ENCODE measurements at regions not wholly inside any gene's neighbourhood (a gene's known extent, or its start where the extent isn't known, plus 50 kb on each side); places are given as distances from the start of the nearest gene placed in this dataset.

DNA sequence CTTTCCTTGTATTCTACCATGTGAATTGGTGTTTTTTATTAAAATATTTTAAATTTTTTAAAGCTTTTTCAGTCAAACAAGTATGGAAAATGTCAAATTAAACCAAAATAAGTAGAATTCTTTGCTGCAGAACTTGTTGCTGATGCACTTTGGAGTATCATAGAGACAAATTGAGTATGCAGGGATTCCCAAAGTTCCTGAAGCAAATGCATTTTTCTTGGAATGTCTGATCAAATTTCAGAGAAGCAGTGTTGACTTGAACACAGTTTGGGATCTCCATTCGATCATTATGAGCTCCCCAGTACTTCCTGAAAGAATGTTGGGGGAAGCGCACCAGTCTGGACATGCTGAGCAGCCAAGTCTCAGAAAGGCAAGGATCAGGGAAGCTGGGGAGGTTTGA, 517.8 kb upstream of the CFAP20DC start:
- DNase-seq (ENCODE audit: extremely low spot score in 2 of 2), result no peak

DNA sequence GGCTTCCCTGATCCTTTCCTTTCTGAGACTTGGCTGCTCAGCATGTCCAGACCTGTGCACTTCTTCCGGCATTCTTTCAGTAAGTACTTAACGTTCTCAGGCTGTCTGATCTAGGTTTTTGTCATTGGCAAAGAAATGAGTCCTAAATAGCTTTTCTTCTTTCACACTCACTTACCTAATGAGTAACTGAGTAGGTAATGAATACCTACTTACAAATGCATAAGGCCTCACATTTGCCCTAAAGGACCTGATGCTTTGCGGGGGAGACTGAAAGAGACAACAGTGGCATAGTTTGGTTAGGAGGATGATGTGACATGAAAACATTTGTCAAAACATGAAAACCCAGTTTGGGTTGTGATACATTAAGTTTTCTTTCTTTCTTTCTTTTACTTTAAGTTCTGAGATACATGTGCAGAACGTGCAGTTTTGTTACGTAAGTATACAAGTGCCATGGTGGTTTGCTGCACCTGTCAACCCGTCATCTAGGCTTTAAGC, 516.7 kb upstream of the CFAP20DC start:
- no peak for DNase-seq (ENCODE audit: extremely low spot score in 2 of 2)

More for the DNA sequence above, 517.8 kb upstream of the CFAP20DC start:
- H3K27ac ChIP-seq, result no peak overlapping the region
- no peaks in the 10 kb centered on the region for H3K36me3 ChIP-seq
- intact Hi-C loops (cut with DNase I), result no loop called here
- TF ChIP-seq, protein P1, sequence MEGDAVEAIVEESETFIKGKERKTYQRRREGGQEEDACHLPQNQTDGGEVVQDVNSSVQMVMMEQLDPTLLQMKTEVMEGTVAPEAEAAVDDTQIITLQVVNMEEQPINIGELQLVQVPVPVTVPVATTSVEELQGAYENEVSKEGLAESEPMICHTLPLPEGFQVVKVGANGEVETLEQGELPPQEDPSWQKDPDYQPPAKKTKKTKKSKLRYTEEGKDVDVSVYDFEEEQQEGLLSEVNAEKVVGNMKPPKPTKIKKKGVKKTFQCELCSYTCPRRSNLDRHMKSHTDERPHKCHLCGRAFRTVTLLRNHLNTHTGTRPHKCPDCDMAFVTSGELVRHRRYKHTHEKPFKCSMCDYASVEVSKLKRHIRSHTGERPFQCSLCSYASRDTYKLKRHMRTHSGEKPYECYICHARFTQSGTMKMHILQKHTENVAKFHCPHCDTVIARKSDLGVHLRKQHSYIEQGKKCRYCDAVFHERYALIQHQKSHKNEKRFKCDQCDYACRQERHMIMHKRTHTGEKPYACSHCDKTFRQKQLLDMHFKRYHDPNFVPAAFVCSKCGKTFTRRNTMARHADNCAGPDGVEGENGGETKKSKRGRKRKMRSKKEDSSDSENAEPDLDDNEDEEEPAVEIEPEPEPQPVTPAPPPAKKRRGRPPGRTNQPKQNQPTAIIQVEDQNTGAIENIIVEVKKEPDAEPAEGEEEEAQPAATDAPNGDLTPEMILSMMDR (IDR thresholded peaks at IDR 0.05), result no peak
- TF ChIP-seq POLR2A (IDR thresholded peaks at IDR 0.05) (no peak), POLR2AphosphoS5 (IDR thresholded peaks at IDR 0.05; ENCODE audit: insufficient read depth in 1 of 2, low read depth in 1 of 2) (no peak)
- no peak overlapping the region for H3K4me3 ChIP-seq
- H3K27me3 ChIP-seq, result no peaks in the 10 kb centered on the region
- H3K9me3 ChIP-seq, result no peaks in the 10 kb centered on the region
- H3K4me1 ChIP-seq, result no peaks in the 10 kb centered on the region

DNA sequence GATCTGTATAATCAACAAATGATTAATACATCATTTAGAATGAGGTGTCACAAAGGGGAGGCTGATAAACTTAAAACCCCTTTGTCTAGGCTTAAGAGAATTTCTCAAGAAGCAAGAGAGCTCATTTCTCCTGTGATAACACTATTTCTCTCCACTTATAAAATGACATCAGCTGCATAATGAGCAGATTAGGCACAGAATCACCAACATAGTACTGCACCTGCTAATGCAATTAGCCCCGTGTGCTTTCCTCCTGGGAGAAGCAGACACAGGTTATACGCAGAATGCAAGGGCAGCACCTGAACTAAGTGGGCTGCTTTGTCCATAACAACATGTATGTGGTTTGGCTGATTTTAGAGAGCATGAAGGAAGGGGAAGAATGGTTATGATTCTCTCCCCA, 515.3 kb upstream of the CFAP20DC start:
- TF ChIP-seq POLR2AphosphoS5 (IDR thresholded peaks at IDR 0.05; ENCODE audit: insufficient read depth in 1 of 2, low read depth in 1 of 2), result no peak
- TF ChIP-seq POLR2A (IDR thresholded peaks at IDR 0.05), result no peak
- TF ChIP-seq, protein P1 (IDR thresholded peaks at IDR 0.05), result no peak
- DNase-seq (ENCODE audit: extremely low spot score in 2 of 2), result no peak
- Histone ChIP-seq H3K9me3 (no peaks in the 10 kb centered on the region), H3K4me1 (no peaks in the 10 kb centered on the region), H3K27ac (no peak overlapping the region), H3K27me3 (no peaks in the 10 kb centered on the region), H3K36me3 (no peaks in the 10 kb centered on the region), H3K4me3 (no peak overlapping the region)
- intact Hi-C loops (cut with DNase I), result no loop called here

More for the DNA sequence above, 516.7 kb upstream of the CFAP20DC start:
- H3K36me3 ChIP-seq, result no peaks in the 10 kb centered on the region
- TF ChIP-seq, protein P1 (IDR thresholded peaks at IDR 0.05), result no peak
- peak in 1 of 2 donors; percentile 43 for TF ChIP-seq POLR2AphosphoS5 (IDR thresholded peaks at IDR 0.05; ENCODE audit: insufficient read depth in 1 of 2, low read depth in 1 of 2)
- no peak for TF ChIP-seq POLR2A (IDR thresholded peaks at IDR 0.05)
- no peak overlapping the region for H3K27ac ChIP-seq
- no peaks in the 10 kb centered on the region for H3K27me3 ChIP-seq
- H3K4me3 ChIP-seq, result no peak overlapping the region
- H3K4me1 ChIP-seq, result no peaks in the 10 kb centered on the region
- no peaks in the 10 kb centered on the region for H3K9me3 ChIP-seq
- intact Hi-C loops (cut with DNase I), result no loop called here

DNA sequence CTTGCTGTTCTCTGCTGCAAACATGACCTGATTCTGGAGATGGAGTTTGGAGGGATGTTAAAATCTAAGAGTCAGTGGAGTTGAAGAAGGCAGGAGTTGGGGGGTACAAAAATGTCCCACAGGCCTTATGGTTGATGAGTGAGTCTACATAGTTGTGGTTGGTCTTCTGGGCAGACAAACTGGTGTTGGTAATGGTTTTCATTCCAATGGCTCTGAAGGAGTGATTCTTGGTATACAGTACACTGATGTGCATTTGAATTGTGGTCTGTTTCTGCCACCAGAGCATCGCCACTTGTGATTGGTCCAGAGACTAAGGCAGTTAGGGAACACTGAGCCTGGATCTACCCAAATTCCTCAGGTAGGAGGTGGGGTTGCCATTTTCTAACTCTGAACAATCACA, 514.1 kb upstream of the CFAP20DC start:
- intact Hi-C loops (cut with DNase I), result no loop called here
- Histone ChIP-seq H3K9me3 (no peaks in the 10 kb centered on the region), H3K36me3 (no peaks in the 10 kb centered on the region), H3K4me1 (no peaks in the 10 kb centered on the region), H3K27me3 (no peaks in the 10 kb centered on the region), H3K27ac (no peak overlapping the region), H3K4me3 (no peak overlapping the region)
- TF ChIP-seq POLR2A (IDR thresholded peaks at IDR 0.05) (no peak), POLR2AphosphoS5 (IDR thresholded peaks at IDR 0.05; ENCODE audit: insufficient read depth in 1 of 2, low read depth in 1 of 2) (no peak)
- TF ChIP-seq, protein P1 (IDR thresholded peaks at IDR 0.05), result no peak
- no peak for DNase-seq (ENCODE audit: extremely low spot score in 2 of 2)

DNA sequence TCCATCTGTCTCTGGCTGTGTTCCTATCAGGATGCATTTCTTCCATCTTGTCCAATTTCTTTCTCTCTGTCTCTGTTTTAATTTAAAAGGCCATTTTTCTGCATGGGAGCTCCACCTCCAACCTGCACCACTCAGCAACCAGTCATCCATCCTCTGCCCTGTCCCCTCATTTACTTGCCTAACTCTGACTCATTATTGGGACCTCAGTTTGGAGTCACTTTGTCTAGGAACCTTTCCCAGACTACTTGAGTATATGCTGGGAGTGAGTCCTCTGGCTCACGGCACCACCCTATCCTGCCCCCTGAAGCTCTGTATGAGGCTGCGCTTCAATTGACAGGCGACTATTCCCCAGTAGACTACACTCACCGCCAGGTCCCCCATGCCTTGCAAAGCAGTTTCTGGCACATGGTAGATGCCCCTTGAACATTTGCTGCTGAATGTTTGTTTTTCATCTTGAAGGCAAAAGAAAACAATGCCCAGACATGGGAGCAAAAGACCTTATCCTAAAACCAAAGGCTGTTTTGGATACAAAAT, 513.3 kb upstream of the CFAP20DC start:
- H3K9me3 ChIP-seq, result no peaks in the 10 kb centered on the region
- no peak for DNase-seq (ENCODE audit: extremely low spot score in 2 of 2)
- no peak overlapping the region for H3K27ac ChIP-seq
- TF ChIP-seq POLR2AphosphoS5 (IDR thresholded peaks at IDR 0.05; ENCODE audit: insufficient read depth in 1 of 2, low read depth in 1 of 2), result no peak
- intact Hi-C loops (cut with DNase I), result no loop called here
- H3K36me3 ChIP-seq, result no peaks in the 10 kb centered on the region
- H3K4me3 ChIP-seq, result no peak overlapping the region
- no peaks in the 10 kb centered on the region for H3K4me1 ChIP-seq
- H3K27me3 ChIP-seq, result no peaks in the 10 kb centered on the region

Measured in vagina (tissue), 2 donors.